Type B pancreatic cell (in vitro differentiated cells): ENCODE measurements at regions not wholly inside any gene's neighbourhood (a gene's known extent, or its start where the extent isn't known, plus 50 kb on each side); places are given as distances from the start of the nearest gene placed in this dataset.
A peak's percentile ranks its signal among the peaks of the same experiment; 100 is the strongest.

Source experiments
- DNase-seq: peaks from one replicate; pipeline ENCODE4 v3.0.0; 2021; ENCODE audit warnings: mixed read lengths; ENCODE audit not compliant: unreplicated experiment; ENCODE audit errors: extremely low spot score
- H3K27ac Mint-ChIP-seq: 2 replicates; pipeline ENCODE4 v1.8.0; 2021; ENCODE audit warnings: mild to moderate bottlenecking, mixed read lengths
- H3K27me3 Mint-ChIP-seq: 2 replicates; pipeline ENCODE4 v1.8.0; 2021; ENCODE audit warnings: mixed read lengths
- H3K36me3 Mint-ChIP-seq: 2 replicates; pipeline ENCODE4 v1.8.0; 2021; ENCODE audit warnings: mixed read lengths
- H3K4me1 Mint-ChIP-seq: one replicate; pipeline ENCODE4 v1.8.0; 2021; ENCODE audit warnings: mixed read lengths; ENCODE audit not compliant: unreplicated experiment
- H3K4me3 Mint-ChIP-seq: 2 replicates; pipeline ENCODE4 v1.8.0; 2021; ENCODE audit warnings: mild to moderate bottlenecking, mixed read lengths
- H3K9me3 Mint-ChIP-seq: 2 replicates; pipeline ENCODE4 v1.8.0; 2021; ENCODE audit warnings: mixed read lengths
- TF ChIP-seq, protein P1 (sequence below): fragments of 200-600 bp; sonication (generic); conservative IDR thresholded peaks from 2 replicates; pipeline ENCODE4 v1.5.0; 2021; ENCODE audit warnings: antibody characterized with exemption, mild to moderate bottlenecking

GRCh38 chr22:47817380-47817779 lies 1054.9 kb downstream of the TBC1D22A start:
- H3K36me3 Mint-ChIP-seq: no peaks in the 10 kb centered on the region
- peaks cover 11% of the 10 kb centered on the region for H3K9me3 Mint-ChIP-seq
- peak; percentile 1 for DNase-seq
- no peak overlapping the region for H3K4me3 Mint-ChIP-seq
- TF ChIP-seq, protein P1, sequence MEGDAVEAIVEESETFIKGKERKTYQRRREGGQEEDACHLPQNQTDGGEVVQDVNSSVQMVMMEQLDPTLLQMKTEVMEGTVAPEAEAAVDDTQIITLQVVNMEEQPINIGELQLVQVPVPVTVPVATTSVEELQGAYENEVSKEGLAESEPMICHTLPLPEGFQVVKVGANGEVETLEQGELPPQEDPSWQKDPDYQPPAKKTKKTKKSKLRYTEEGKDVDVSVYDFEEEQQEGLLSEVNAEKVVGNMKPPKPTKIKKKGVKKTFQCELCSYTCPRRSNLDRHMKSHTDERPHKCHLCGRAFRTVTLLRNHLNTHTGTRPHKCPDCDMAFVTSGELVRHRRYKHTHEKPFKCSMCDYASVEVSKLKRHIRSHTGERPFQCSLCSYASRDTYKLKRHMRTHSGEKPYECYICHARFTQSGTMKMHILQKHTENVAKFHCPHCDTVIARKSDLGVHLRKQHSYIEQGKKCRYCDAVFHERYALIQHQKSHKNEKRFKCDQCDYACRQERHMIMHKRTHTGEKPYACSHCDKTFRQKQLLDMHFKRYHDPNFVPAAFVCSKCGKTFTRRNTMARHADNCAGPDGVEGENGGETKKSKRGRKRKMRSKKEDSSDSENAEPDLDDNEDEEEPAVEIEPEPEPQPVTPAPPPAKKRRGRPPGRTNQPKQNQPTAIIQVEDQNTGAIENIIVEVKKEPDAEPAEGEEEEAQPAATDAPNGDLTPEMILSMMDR: no peak
- H3K27ac Mint-ChIP-seq: no peak overlapping the region
- no peaks in the 10 kb centered on the region for H3K4me1 Mint-ChIP-seq
- peaks cover 3% of the 10 kb centered on the region for H3K27me3 Mint-ChIP-seq

GRCh38 chr22:47816863-47817210 lies 1054.4 kb downstream of the TBC1D22A start:
- H3K36me3 Mint-ChIP-seq: no peaks in the 10 kb centered on the region
- no peak overlapping the region for H3K4me3 Mint-ChIP-seq
- TF ChIP-seq, protein P1: no peak
- no peak for DNase-seq
- no peak overlapping the region for H3K27ac Mint-ChIP-seq
- peaks cover 3% of the 10 kb centered on the region for H3K27me3 Mint-ChIP-seq
- peaks cover 11% of the 10 kb centered on the region for H3K9me3 Mint-ChIP-seq
- no peaks in the 10 kb centered on the region for H3K4me1 Mint-ChIP-seq

GRCh38 chr22:47816121-47816862 lies 1053.8 kb downstream of the TBC1D22A start:
- DNase-seq: peak; percentile 42
- Mint-ChIP-seq H3K9me3 (peaks cover 10% of the 10 kb centered on the region), H3K36me3 (no peaks in the 10 kb centered on the region), H3K27ac (no peak overlapping the region), H3K4me3 (no peak overlapping the region), H3K27me3 (peaks cover 3% of the 10 kb centered on the region), H3K4me1 (no peaks in the 10 kb centered on the region)
- TF ChIP-seq, protein P1: no peak

GRCh38 chr22:47814474-47814873 lies 1052.0 kb downstream of the TBC1D22A start:
- H3K36me3 Mint-ChIP-seq: no peaks in the 10 kb centered on the region
- peaks cover 5% of the 10 kb centered on the region for H3K9me3 Mint-ChIP-seq
- no peaks in the 10 kb centered on the region for H3K4me1 Mint-ChIP-seq
- H3K27ac Mint-ChIP-seq: no peak overlapping the region
- TF ChIP-seq, protein P1: no peak
- DNase-seq: no peak
- H3K4me3 Mint-ChIP-seq: no peak overlapping the region
- H3K27me3 Mint-ChIP-seq: peaks cover 3% of the 10 kb centered on the region

GRCh38 chr22:47813661-47814060 lies 1051.2 kb downstream of the TBC1D22A start:
- H3K9me3 Mint-ChIP-seq: peaks cover 5% of the 10 kb centered on the region
- no peak for DNase-seq

More at GRCh38 chr22:47813661-47814060, 1051.2 kb downstream of the TBC1D22A start:
- Mint-ChIP-seq H3K4me3 (no peak overlapping the region), H3K27me3 (peaks cover 3% of the 10 kb centered on the region), H3K27ac (no peak overlapping the region), H3K4me1 (no peaks in the 10 kb centered on the region), H3K36me3 (no peaks in the 10 kb centered on the region)
- TF ChIP-seq, protein P1: no peak
